KMS-11 (cell line): ENCODE measurements at regions not wholly inside any gene's neighbourhood (a gene's known extent, or its start where the extent isn't known, plus 50 kb on each side); places are given as distances from the start of the nearest gene placed in this dataset.

ENCODE experiments used
- H2AFZ ChIP-seq: fragments of 200-600 bp; sonication (generic); 2 replicates; pipeline ENCODE4 v1.6.1; 2016; ENCODE audit warnings: antibody characterized with exemption, mixed run types, low read depth
- H3K27ac ChIP-seq: fragments of 200-600 bp; sonication (generic); 2 replicates; pipeline ENCODE4 v1.6.1; 2016; ENCODE audit warnings: mild to moderate bottlenecking, mixed run types
- H3K27me3 ChIP-seq: fragments of 200-600 bp; sonication (generic); 2 replicates; pipeline ENCODE4 v1.6.1; 2017; ENCODE audit warnings: mild to moderate bottlenecking, low read depth, mixed run types, moderate library complexity; ENCODE audit not compliant: insufficient read depth
- H3K36me3 ChIP-seq: fragments of 200-600 bp; sonication (generic); 2 replicates; pipeline ENCODE4 v1.6.1; 2017; ENCODE audit warnings: mild to moderate bottlenecking, mixed run types; ENCODE audit not compliant: insufficient read depth
- H3K4me1 ChIP-seq: fragments of 200-600 bp; sonication (generic); 2 replicates; pipeline ENCODE4 v1.6.1; 2016; ENCODE audit warnings: mild to moderate bottlenecking, low read depth, mixed run types; ENCODE audit not compliant: poor library complexity, severe bottlenecking
- H3K4me2 ChIP-seq: fragments of 200-600 bp; sonication (generic); 2 replicates; pipeline ENCODE4 v1.7.0; 2016; ENCODE audit warnings: mild to moderate bottlenecking, mixed run types
- H3K4me3 ChIP-seq: fragments of 200-600 bp; sonication (generic); IDR thresholded peaks from 2 replicates; pipeline ENCODE4 v1.6.1; 2017; ENCODE audit warnings: low read depth, low read length, mixed read lengths; ENCODE audit not compliant: insufficient read depth
- H3K79me2 ChIP-seq: fragments of 200-600 bp; sonication (generic); 2 replicates; pipeline ENCODE4 v1.6.1; 2016; ENCODE audit warnings: low read depth, mixed run types; ENCODE audit not compliant: insufficient read depth
- H3K9ac ChIP-seq: fragments of 200-600 bp; sonication (generic); 2 replicates; pipeline ENCODE4 v1.6.1; 2016; ENCODE audit warnings: mild to moderate bottlenecking, mixed run types
- H4K20me1 ChIP-seq: fragments of 200-600 bp; sonication (generic); 2 replicates; pipeline ENCODE4 v1.6.1; 2016; ENCODE audit warnings: mild to moderate bottlenecking, mixed run types; ENCODE audit not compliant: insufficient read depth
- TF ChIP-seq, protein P1 (sequence below): fragments of 200-600 bp; sonication (generic); conservative IDR thresholded peaks from 2 replicates; pipeline ENCODE4 v1.6.1; 2017; ENCODE audit warnings: low read depth, mild to moderate bottlenecking, antibody characterized with exemption, low read length, moderate library complexity, mixed read lengths

DNA sequence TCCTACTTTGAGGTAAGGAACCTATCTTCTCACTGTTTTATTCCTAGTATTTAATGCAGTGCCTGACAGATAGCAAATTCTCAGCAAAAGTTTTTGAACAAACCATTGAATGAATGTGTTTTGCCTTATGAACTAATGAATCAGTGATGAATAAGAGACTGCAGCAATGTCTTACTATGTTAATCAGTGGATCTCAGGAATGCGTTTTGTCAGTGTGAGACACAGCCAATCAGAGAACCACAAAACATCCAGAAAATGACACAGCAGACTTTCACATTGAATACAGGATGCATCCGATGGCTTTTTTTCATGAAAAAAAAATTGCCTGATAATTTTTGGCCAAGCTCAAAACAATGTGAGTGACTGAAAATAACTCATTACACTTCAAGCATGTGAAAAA, 270.5 kb downstream of the BMP2 start:
- Histone ChIP-seq H3K79me2 (no peaks in the 10 kb centered on the region), H3K27me3 (no peaks in the 10 kb centered on the region), H4K20me1 (no peaks in the 10 kb centered on the region), H3K36me3 (no peaks in the 10 kb centered on the region), H3K4me1 (no peaks in the 10 kb centered on the region), H3K4me3 (no peak overlapping the region), H3K4me2 (no peak overlapping the region), H3K9ac (no peak overlapping the region), H2AFZ (no peak overlapping the region), H3K27ac (no peak overlapping the region)
- TF ChIP-seq, protein P1, sequence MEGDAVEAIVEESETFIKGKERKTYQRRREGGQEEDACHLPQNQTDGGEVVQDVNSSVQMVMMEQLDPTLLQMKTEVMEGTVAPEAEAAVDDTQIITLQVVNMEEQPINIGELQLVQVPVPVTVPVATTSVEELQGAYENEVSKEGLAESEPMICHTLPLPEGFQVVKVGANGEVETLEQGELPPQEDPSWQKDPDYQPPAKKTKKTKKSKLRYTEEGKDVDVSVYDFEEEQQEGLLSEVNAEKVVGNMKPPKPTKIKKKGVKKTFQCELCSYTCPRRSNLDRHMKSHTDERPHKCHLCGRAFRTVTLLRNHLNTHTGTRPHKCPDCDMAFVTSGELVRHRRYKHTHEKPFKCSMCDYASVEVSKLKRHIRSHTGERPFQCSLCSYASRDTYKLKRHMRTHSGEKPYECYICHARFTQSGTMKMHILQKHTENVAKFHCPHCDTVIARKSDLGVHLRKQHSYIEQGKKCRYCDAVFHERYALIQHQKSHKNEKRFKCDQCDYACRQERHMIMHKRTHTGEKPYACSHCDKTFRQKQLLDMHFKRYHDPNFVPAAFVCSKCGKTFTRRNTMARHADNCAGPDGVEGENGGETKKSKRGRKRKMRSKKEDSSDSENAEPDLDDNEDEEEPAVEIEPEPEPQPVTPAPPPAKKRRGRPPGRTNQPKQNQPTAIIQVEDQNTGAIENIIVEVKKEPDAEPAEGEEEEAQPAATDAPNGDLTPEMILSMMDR = no peak

DNA sequence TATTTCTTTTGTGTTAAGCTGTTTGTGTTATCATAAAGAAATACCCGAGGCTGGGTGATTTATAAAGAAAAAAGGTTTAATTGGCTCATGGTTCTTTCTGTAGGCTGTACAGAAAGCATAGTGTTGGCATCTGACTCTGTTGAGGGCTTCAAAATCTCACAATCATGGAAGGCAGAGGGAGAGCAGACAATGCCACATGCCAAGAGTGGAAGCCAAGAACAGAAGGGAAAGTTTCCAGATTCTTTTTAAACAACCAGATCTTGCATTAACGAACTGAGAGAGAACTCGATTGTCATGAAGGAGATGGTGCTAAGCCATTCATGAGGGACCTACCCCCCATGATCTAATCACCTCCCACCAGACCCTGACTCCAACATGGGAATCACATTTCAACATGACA, 290.1 kb downstream of the BMP2 start:
- H3K4me1 ChIP-seq = no peaks in the 10 kb centered on the region
- H3K9ac ChIP-seq = no peak overlapping the region
- H3K4me2 ChIP-seq = no peak overlapping the region
- TF ChIP-seq, protein P1 = no peak
- H4K20me1 ChIP-seq = no peaks in the 10 kb centered on the region
- no peak overlapping the region for H2AFZ ChIP-seq
- H3K4me3 ChIP-seq = no peak overlapping the region
- H3K36me3 ChIP-seq = no peaks in the 10 kb centered on the region
- H3K79me2 ChIP-seq = no peaks in the 10 kb centered on the region
- H3K27me3 ChIP-seq = no peaks in the 10 kb centered on the region
- H3K27ac ChIP-seq = no peak overlapping the region

DNA sequence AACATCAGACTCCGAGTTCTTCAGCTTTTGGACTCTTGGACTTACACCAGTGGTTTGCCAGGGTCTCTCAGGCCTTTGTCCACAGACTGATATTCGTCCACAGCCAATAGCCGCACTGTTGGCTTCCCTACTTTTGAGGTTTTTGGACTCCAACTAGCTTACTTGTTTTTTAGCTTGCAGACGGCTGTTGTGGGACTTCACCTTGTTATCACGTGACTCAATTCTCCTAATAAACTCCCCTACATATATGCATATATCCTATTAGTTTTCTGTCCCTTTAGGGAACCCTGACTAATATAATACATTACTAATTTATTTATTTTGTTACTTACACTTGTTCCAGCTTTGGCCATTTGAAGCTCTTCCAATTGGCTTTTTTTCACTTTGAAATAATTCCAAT, 311.3 kb downstream of the BMP2 start:
- TF ChIP-seq, protein P1 = no peak
- Histone ChIP-seq H2AFZ (no peak overlapping the region), H3K9ac (no peak overlapping the region), H3K27me3 (no peaks in the 10 kb centered on the region), H3K27ac (no peak overlapping the region), H3K4me1 (no peaks in the 10 kb centered on the region), H3K4me2 (no peak overlapping the region), H3K79me2 (no peaks in the 10 kb centered on the region), H3K4me3 (no peak overlapping the region), H4K20me1 (no peaks in the 10 kb centered on the region), H3K36me3 (no peaks in the 10 kb centered on the region)

DNA sequence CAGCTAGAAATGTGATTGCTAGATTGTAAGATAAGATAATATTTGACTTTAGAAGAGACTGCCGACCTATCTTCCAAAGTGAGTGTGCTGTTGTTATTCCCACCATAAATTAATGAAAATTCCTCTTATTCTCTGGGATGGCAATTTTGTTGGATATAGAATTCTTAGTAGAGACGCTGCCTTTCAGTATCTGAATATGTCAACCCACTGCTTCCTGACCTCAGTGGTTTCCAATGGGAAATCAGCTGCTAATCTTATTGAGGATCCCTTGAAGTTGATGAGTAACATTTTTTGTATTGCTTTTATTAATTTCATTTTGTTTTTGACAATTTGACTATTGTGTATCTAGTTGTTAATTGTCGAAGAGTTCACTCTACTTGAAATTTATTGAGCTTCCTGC, 313.0 kb downstream of the BMP2 start:
- H3K9ac ChIP-seq = no peak overlapping the region
- H3K27me3 ChIP-seq = no peaks in the 10 kb centered on the region
- no peaks in the 10 kb centered on the region for H3K79me2 ChIP-seq
- no peak overlapping the region for H3K4me2 ChIP-seq
- no peak overlapping the region for H3K4me3 ChIP-seq
- no peaks in the 10 kb centered on the region for H3K4me1 ChIP-seq
- TF ChIP-seq, protein P1 = no peak
- H4K20me1 ChIP-seq = no peaks in the 10 kb centered on the region
- H2AFZ ChIP-seq = no peak overlapping the region
- no peaks in the 10 kb centered on the region for H3K36me3 ChIP-seq
- no peak overlapping the region for H3K27ac ChIP-seq

DNA sequence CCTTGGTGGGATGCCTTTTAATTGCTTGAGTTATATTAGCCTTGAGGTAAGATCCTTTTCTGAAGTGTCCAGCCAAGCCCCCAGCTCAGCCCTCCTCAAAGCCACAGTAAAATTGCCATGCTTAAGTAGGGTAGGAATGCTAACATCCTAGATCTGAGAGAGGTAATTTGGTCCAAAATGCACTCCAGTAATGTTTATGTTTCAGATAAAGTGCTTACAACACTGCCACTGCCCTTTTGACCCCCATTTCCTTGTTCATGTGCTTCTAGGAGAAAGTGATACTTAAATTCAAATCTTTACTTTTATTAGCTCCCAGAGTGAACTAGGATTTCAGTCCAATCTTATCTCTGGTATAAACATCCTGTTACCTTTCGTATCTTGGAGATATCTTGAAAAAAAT, 318.0 kb downstream of the BMP2 start:
- Histone ChIP-seq H2AFZ (no peak overlapping the region), H3K4me1 (no peaks in the 10 kb centered on the region), H3K27ac (no peak overlapping the region), H4K20me1 (no peaks in the 10 kb centered on the region), H3K4me2 (no peak overlapping the region), H3K9ac (no peak overlapping the region), H3K79me2 (no peaks in the 10 kb centered on the region), H3K27me3 (no peaks in the 10 kb centered on the region), H3K36me3 (no peaks in the 10 kb centered on the region), H3K4me3 (no peak overlapping the region)
- TF ChIP-seq, protein P1 = no peak
